ENCODE measurements at regions not wholly inside any gene's neighbourhood (a gene's known extent, or its start where the extent isn't known, plus 50 kb on each side); places are given as distances from the start of the nearest gene placed in this dataset.
"Not testable (repeated sequence)": the region's sequence is repeated elsewhere in the genome, so short reads cannot be mapped to it uniquely, and the experiment has no call there.

DNA sequence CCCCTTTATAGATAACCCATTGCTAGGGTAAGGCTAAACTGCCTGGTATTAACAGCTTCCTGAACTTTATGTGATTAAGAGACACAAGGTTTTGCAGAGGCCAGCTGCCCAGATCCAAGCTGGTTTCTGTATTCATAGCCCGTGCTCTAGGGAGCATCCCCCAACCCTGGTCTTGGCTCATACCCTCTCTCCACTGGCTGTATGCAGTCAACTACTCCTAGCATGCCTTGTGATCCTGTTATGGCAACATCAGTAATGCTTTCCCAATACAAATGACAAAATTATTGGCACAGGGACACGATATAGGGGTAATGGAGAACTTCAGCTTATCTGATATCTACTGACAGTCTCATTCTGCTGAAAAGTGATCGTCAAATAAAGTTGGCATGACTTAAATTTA lies 202.8 kb upstream of the MKLN1 start:
- no peak for DNase-seq (ENCODE audit: low read depth in 1 of 2, low spot score in 1 of 2)

DNA sequence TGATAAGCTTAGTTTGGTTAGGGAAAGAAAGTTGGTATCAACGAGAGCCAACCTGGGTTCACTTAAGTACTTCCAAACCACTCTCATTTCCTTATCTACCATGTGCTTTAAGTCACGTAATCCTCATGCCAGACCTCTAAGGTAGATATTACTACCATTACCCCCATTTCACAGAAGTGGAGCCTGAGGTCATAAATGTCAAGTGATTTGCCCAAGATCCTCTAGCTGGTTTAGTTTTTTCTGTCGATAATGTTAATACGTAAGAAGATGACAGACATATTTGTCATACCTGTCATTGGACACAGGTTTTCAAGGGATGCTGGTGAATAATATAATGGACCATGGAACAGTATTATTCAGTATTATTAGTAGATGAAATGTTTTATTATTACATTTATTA lies 197.4 kb upstream of the MKLN1 start:
- DNase-seq (ENCODE audit: low read depth in 1 of 2, low spot score in 1 of 2): no peak

DNA sequence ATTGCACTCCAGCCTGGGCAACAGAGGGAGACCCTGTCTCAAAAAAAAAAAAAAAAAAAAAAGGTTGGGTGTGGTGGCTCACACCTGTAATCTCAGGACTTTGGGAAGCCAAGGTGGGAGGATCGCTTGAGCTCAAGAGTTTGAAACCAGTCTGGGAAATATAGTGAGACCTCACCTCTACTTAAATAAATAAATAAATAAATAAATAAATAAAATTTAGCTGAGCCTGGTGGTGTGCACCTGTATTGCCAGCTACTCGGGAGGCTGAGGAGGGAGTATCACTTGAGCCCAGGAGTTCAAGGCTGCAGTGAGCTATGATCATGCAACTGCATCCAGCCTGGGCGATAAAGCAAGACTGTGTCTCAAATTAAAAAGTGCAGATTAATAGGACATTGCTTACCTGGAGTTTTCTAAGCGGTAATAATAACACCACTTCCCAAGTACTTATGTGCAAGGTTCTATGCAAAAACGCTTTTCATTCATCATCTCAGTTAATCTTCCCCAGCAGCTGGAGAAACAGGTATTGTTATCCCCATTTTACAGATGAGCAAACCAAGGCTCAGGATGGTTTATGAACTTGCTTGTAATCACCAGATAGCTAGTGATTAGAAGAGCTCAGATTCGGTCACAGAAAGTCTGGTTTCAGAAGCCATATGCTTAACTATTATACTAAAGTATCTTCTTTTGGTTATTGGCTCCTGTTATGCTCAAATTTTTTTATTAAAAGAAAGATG lies 196.5 kb upstream of the MKLN1 start:
- DNase-seq (ENCODE audit: low read depth in 1 of 2, low spot score in 1 of 2): no peak

DNA sequence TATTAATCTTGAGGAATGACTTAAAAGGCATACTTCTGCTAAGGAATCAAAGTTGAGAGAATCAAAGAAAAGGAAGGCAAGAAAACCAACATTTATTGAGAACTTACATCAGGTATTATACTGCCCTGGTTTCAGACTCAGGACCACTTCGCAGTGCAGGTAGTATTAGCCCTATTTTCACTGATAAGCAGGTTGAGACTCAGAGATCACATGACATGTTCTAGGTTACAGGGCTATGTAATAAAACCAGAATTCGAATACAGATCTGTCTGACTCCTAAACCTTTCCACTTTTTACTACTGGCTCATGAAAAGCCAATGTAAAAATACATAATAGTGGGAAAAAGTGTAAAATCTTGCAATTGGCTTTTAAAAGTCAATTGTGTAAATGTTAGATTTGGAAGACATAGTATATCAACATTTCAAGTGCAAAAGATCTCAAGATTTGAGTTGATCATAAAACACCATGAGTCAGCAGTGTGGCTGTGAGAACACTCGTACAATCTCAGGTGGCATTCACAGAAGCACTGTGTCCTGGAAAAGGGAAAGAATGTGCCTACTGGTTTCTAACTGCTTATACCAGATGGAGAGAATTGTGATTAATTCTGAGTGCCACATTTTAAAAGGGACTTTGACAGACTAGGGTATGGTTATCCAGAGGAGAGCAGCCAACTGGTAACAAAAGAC lies 195.8 kb upstream of the MKLN1 start:
- DNase-seq (ENCODE audit: low read depth in 1 of 2, low spot score in 1 of 2): no peak

DNA sequence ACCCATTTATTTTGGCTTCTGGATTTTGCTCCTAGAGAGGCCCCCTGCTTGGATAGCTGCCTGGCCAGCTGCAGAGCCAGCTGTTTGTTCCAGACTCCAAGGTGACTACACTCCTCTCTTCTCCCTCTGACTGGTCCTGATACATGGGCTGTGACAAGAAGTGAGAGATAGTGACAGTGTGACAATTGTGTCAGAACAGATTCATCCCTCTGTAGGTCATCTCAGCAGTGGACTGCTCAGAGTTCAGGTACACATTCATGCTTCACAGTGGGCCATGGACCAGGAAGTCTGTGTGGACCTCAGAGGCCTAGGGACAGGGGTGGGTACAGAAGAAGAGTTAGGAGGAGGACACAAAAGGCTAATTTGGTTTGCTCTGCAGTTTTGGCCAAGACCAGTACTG lies 188.2 kb upstream of the MKLN1 start:
- DNase-seq (ENCODE audit: low read depth in 1 of 2, low spot score in 1 of 2): no peak

DNA sequence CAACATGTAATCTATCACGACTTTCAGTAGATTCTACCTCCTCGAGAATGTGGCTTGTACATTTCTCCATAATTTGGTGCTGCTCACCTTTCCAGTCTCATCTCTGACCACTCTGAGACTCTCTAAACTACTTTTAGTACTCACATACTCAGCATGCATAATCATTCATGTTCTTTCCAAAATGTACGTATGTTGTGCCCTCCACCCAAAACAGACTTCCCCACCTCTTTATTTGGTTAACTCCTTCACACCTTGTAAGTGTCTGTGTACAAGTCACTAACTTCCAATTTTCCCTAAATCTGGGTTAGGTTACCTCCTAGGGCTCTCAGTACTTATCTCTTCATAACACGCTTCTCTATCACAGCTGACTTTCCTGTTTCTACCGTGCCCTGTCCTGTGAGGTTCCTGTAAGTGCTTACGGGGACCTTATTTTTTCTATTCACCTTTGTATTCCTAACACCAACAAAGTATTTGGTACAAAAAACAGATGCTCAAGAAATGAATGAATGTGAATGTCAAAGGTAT lies 186.2 kb upstream of the MKLN1 start:
- no peak for DNase-seq (ENCODE audit: low read depth in 1 of 2, low spot score in 1 of 2)

DNA sequence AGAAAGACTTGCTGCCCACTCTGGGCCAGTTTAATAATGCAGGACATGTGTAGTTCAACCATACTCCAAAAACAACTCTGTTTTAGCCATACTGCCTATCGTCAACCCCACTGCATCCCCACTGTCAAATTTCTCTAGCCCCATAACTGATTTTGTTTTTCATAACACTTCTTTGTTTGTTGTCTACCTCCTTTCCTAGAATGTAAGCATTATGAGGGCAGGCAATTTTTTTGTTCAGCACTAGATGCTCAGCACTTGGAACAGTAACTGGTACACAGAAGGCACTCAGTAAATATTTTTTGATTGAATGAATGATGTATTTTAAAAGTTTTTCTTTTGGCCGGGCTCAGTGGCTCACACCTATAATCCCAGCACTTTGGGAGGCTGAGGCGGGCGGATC lies 183.8 kb upstream of the MKLN1 start:
- no peak for DNase-seq (ENCODE audit: low read depth in 1 of 2, low spot score in 1 of 2)

DNA sequence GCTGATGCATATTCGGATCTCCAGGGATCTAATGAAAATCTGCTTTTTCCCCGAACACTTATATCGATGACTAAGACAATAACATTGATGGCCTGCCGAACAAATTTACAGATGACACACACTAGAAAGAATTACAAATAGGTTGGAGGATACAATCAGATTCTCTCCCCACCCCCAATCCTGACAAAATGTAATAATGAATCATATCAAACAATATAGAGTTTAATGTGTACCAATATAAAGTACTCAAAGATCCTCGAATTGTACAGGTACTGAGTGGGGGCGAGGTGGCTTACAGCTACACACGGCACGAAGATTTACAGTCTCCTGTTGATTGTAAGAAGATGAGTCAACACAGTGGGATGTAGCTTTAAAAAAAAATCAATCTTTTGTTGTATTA lies 182.7 kb upstream of the MKLN1 start:
- DNase-seq (ENCODE audit: low read depth in 1 of 2, low spot score in 1 of 2): no peak

DNA sequence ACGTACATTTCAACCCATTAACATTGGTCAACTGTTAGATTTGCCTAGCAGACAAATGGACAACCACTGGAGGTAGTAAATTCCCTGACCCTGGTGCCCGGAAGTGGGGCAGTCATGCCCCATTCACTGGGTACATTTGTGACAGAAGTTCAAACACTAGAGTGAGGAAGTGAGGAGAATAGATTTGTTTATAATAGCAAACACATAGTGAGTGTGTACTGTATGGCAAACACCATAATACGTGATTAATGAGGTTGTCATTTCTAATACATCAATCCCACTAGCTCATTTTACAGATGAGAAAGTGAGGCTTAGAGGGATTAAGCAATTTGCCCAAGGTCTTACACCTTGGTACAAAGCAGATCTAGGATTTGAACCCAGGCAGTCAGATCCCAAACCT lies 181.9 kb upstream of the MKLN1 start:
- DNase-seq (ENCODE audit: low read depth in 1 of 2, low spot score in 1 of 2): no peak

DNA sequence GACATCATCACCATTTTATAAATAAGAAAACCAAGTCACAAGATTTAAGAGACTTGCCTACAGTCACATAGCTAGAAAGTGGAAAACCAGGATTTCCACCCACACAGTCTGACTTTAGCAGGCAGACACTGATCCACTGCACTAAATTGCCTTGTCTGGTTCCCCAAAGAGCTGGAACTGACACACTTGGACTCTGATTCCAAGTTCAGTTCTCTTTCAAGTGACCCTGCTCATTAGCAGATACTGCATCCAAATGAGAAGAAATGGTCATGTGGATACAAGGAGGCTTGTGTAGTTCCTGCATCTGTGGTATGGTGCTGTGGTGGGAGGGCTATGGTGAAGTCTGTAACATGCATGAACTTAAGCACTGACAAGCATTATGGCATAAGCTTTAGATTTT lies 180.1 kb upstream of the MKLN1 start:
- DNase-seq (ENCODE audit: low read depth in 1 of 2, low spot score in 1 of 2): no peak

DNA sequence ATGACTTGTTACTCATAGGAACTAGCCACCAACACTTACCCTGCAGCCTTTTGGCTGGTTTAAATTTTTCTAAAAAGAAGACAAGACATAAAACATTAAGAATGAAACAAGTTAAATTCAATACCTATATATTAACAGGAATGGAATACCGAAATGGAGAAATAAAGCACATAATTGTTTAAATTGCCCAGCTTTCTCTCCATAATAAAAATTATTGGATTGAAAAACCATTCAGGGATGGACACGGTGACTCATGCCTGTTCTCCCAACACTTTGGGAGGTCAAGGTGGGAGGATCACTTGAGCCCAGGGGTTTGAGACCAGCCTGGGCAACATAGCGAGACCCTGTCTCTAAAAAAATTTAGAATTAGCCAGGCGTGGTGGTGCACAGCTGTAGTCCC lies 179.4 kb upstream of the MKLN1 start:
- no peak for DNase-seq (ENCODE audit: low read depth in 1 of 2, low spot score in 1 of 2)

DNA sequence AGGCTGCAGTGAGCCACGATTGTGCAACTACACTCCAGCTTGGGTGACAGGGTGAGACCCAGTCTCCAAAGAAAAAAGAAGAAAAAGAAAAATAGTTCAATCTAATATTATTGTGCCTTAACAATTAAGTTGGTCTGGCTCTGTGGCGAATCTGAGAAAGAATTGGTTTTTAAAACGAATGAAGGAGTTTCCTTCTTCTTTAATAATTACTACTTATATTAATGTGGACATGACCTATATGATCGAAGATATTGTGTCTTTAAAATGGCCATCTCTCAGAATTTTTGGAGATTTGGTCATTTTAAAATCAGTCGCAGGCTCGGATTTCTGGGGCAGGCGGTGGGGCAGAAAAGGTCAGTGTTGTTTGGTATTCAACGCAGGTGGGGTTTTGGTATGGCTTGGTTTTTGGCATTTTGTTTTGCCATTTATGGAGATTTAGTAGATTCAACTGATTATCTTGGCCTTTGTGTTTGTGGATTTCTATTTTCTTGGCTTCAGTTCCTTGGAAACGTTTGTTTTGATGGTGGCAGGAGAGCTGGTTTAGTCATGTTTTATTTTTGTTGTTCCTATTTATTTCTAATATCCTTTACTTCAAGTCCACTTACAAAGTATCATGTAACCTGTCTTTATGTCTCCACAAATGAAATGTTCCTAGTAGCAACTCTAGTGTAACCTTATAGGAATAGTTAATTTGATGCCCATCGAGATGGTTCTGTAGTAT lies 178.8 kb upstream of the MKLN1 start:
- no peak for DNase-seq (ENCODE audit: low read depth in 1 of 2, low spot score in 1 of 2)

DNA sequence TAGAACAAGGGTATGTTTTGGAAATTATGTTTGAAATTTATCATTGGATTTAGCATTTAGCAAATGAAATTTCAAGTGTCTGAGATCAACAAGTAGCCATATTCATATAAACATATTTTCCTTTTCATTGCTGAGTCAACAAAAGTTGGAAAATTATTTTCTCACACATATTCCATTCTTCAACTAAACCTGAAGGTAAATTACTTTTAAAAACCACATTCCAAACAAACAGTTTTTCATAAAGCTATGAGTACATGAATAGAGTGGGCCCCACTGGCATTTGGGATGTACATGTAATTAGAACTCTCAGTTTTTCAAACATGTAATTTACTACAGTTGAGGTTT lies 178.3 kb upstream of the MKLN1 start:
- no peak for DNase-seq (ENCODE audit: low read depth in 1 of 2, low spot score in 1 of 2)

DNA sequence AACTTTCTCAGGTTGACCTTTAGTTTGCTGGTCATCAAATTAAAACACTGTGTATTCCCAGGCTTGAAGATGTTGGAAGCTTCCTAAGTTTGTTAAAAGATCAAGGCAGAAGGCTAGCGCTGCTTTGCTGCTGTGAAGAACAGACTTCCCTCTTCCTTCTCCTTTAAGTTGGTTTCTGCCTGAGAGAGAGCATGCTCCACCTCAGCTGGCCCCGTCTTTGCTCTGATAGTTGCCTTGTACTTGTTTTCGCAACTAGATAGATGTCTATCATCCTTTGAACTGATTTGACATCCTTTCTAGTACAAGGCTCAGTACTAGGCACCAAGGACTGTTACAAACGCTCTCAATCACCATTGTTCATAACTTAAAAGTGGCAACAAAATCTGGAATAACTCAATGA lies 177.8 kb upstream of the MKLN1 start:
- DNase-seq (ENCODE audit: low read depth in 1 of 2, low spot score in 1 of 2): no peak

DNA sequence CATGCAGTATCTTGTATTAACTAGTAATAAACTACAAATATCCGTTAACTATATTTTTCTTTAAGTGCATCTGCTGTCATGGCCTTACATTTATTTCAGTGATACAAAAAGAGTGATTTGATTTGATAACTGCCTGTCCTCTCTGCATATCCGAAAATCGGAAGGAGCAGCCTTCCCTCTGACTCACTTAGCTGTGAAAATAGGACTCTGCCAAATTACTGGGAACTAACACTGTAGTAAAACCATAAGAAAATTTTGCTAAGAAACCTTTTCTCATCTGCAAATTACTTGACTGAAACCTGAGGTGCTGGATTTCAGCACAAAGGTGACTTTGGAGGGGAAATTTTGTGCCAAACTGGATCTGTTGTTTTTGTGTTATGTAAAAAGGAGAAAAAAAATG lies 176.6 kb upstream of the MKLN1 start:
- no peak for DNase-seq (ENCODE audit: low read depth in 1 of 2, low spot score in 1 of 2)

DNA sequence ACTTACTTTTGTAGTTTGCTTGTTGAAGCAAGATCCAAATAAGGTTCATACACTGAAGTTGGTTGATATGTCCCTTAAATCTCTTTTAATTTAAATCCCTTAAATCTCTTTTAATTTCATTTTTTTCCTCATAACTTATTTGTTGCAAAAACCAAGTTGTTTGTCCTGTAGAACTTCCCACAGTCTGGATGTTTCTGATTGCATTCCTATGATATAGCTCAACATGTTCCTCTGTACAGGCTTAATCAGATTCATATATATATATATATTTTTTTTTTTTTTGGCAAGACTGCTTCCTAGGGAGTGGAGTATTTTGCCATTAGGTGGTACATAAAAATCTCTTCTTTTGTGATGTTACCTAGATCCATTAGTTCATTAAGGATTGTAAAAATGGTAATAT lies 174.9 kb upstream of the MKLN1 start:
- no peak for DNase-seq (ENCODE audit: low read depth in 1 of 2, low spot score in 1 of 2)

DNA sequence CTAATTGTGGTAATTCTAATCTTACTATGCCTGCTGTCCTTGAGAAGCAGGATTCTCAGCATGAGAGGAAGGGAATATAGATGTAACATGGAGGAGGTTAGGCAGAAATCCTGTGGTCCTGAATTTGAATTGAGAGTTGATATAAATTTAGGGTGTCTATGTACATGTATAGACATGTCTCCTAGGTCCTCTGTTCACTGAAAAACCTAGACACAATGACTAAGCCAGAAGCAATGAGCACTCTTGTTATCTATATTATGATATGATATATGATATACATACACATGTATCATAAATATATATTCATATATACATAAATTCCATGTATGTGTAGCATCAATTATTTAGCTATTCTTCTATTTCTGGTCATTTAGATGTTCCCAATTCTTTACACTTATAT lies 173.3 kb upstream of the MKLN1 start:
- no peak for DNase-seq (ENCODE audit: low read depth in 1 of 2, low spot score in 1 of 2)

DNA sequence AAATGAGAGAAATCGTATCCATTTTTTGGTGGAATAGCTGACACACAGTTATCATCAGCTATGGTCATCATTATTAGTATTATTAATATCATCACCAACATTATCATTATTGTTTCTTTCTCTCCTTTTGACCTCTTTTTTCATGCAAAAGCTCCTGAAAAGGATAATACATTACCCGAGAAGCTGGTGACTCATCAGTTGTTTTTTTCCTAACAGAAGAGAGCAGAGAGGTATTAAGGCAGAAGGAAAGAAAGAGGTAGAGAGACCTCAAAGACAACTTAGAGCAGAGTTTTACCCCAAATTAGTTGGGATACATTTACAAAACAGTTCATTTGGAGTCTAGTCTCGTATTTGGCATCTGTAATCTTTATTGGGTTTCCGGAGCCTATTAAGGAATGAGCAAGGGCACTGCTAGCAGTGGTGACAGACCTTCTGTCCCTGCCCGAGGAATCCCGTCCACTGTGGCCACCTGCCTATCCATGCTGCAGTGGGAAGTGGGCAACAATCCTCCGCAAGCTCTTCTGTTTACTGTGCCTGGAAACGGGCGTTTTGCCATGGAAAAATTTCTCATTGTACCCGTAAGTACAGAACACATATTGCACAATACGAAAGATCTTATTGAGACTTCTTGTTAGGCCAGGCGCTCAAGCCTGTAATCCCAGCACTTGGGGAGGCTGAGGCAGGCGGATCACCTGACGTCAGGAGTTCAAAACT lies 170.0 kb upstream of the MKLN1 start:
- DNase-seq (ENCODE audit: low read depth in 1 of 2, low spot score in 1 of 2): no peak

DNA sequence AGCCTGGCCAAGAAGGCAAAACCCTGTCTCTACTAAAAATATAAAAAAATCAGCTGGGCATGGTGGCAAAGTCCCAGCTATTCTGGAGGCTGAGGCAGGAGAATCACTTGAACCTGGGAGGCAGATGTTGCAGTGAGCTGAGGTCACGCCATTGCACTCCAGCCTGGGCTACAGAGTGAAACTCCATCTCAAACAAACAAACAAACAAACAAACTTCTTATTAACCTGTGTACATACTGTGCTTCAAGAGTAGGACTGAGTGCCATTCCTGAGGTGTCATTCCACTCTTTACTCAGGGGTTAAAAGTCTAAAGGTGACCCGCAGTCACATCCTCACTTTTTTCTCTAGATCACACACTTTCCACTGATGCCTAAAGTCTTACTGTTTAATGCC lies 169.4 kb upstream of the MKLN1 start:
- not testable (repeated sequence) for DNase-seq (ENCODE audit: low read depth in 1 of 2, low spot score in 1 of 2)

DNA sequence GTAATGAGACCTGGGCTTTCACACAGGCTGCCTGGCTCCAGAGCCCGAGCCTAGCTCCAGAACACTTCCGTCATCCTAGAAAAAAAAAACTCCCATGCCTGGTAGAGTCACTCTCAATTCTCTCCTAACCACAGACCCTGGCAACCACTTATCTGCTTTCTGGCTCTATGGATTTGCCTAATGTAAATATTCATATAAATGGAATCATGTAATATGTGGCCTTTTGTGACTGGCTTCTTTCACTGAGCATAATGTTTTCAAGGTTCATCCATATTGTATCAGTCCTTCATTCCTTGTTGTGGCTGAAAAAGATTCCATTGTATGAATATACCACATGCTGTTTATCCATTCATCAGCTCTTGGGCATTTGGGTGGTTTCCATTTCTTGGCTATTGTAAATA lies 167.7 kb upstream of the MKLN1 start:
- DNase-seq (ENCODE audit: low read depth in 1 of 2, low spot score in 1 of 2): no peak

DNA sequence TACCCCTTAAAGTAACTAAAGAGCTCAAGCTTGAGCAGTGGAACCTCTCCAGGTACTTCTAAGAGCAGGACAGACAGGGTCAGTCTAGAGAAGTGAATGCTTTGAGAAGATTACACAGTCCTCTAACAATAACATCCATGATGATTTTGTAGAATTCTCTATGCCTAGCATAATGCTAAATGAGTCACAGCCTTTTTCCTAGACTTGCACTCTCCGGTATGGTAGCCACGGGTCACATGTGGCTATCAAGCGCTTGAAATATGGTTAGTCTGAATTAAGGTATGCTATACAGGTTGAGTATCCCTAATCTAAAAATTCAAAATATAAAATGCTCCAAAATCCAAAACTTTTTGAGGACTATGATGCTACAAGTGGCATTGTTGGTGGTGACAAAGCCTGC lies 166.6 kb upstream of the MKLN1 start:
- DNase-seq (ENCODE audit: low read depth in 1 of 2, low spot score in 1 of 2): no peak

All from activated CD4-positive, alpha-beta T cell treated with anti-CD3 and anti-CD28 coated beads, Interleukin-2, amount 50 U/mL, for 24 hours (primary cell).